OCI-LY1 (cell line): ENCODE measurements at regions not wholly inside any gene's neighbourhood (a gene's known extent, or its start where the extent isn't known, plus 50 kb on each side); places are given as distances from the start of the nearest gene placed in this dataset.

Source experiments
- H2AFZ ChIP-seq: fragments of 200-600 bp; sonication (generic), shearing (Covaris generic); 2 replicates; pipeline ENCODE4 v1.6.0; 2014; ENCODE audit warnings: antibody characterized with exemption, mild to moderate bottlenecking, low read length
- H3F3A ChIP-seq: fragments of 200-600 bp; sonication (generic), shearing (Covaris generic); 2 replicates; pipeline ENCODE4 v1.6.0; 2014; ENCODE audit warnings: mild to moderate bottlenecking, antibody characterized with exemption, low read length, moderate library complexity; ENCODE audit not compliant: insufficient read depth
- H3K27ac ChIP-seq: fragments of 200-600 bp; sonication (generic); 2 replicates; pipeline ENCODE4 v1.5.1; 2014; ENCODE audit warnings: low read length, mixed run types, mild to moderate bottlenecking, low read depth; ENCODE audit not compliant: poor library complexity, severe bottlenecking
- H3K27me3 ChIP-seq: fragments of 200-600 bp; sonication (generic); 2 replicates; pipeline ENCODE4 v1.6.0; 2014; ENCODE audit warnings: antibody characterized with exemption, mild to moderate bottlenecking, low read length, moderate library complexity; ENCODE audit not compliant: insufficient read depth
- H3K36me3 ChIP-seq: fragments of 200-600 bp; sonication (generic); 2 replicates; pipeline ENCODE4 v1.6.1; 2014; ENCODE audit warnings: mild to moderate bottlenecking, antibody characterized with exemption, low read length, moderate library complexity, mixed read lengths; ENCODE audit not compliant: insufficient read depth
- H3K4me1 ChIP-seq: fragments of 200-600 bp; sonication (generic); 2 replicates; pipeline ENCODE4 v1.5.1; 2014; ENCODE audit warnings: mild to moderate bottlenecking, low read length, moderate library complexity; ENCODE audit not compliant: insufficient read depth, severe bottlenecking
- H3K4me2 ChIP-seq: fragments of 200-600 bp; sonication (generic), shearing (Covaris generic); 2 replicates; pipeline ENCODE4 v1.6.1; 2014; ENCODE audit warnings: low read length
- H3K4me3 ChIP-seq: fragments of 200-600 bp; sonication (generic); 2 replicates; pipeline ENCODE4 v1.5.1; 2014; ENCODE audit warnings: low read length, low read depth, mild to moderate bottlenecking, mixed read lengths; ENCODE audit not compliant: poor library complexity, severe bottlenecking
- H3K79me2 ChIP-seq: fragments of 200-600 bp; shearing (Covaris generic); 2 replicates; pipeline ENCODE4 v1.6.1; 2016; ENCODE audit warnings: mixed run types, low read length, mixed read lengths; ENCODE audit not compliant: insufficient read depth
- H3K9ac ChIP-seq: fragments of 200-600 bp; sonication (generic), shearing (Covaris generic); 2 replicates; pipeline ENCODE4 v1.6.1; 2014; ENCODE audit warnings: mild to moderate bottlenecking, low read length, mixed read lengths
- H3K9me2 ChIP-seq: fragments of 200-600 bp; sonication (generic), shearing (Covaris generic); 2 replicates; pipeline ENCODE4 v1.6.1; 2014; ENCODE audit warnings: low read depth, mild to moderate bottlenecking, low read length, mixed read lengths
- H3K9me3 ChIP-seq: fragments of 200-600 bp; shearing (Covaris generic); 2 replicates; pipeline ENCODE4 v1.6.1; 2014; ENCODE audit warnings: low read length, mixed read lengths
- H4K20me1 ChIP-seq: fragments of 200-600 bp; sonication (generic), shearing (Covaris generic); 2 replicates; pipeline ENCODE4 v1.6.0; 2016; ENCODE audit warnings: mild to moderate bottlenecking, low read length; ENCODE audit not compliant: insufficient read depth
- EZH2 ChIP-seq: fragments of 200-600 bp; sonication (generic), shearing (Covaris generic); IDR thresholded peaks from 2 replicates; pipeline ENCODE4 v1.8.0; 2017; ENCODE audit warnings: borderline replicate concordance, mixed run types, mild to moderate bottlenecking, antibody characterized with exemption, low read length, moderate library complexity, mixed read lengths
- TF ChIP-seq, protein P1 (sequence below): fragments of 200-600 bp; sonication (generic), shearing (Covaris generic); IDR thresholded peaks from 2 replicates; pipeline ENCODE4 v1.5.1; 2017; ENCODE audit warnings: mild to moderate bottlenecking, antibody characterized with exemption, low read length, moderate library complexity, mixed read lengths

DNA sequence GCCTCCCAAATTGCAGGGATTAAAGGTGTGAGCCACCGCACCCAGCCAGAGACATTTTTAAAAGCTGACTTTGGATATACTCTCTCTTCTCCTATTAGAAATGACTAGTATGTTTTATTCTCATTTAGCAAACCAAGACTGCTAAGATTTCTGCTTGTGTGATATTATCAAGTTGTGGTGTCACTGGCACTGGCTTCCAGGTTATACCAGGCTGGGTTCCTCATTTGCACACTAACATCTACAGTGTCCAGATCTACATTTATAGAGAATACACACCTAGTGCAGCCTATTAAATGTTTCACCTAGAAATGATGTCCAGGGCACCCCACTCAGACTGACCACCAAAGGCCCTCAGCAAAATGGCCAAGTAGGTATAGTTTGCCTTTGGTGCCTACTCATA lies 49.9 kb upstream of the FOXN2 start:
- no peaks in the 10 kb centered on the region for H3K4me1 ChIP-seq
- H3K9ac ChIP-seq: no peak overlapping the region
- H2AFZ ChIP-seq: no peak overlapping the region
- TF ChIP-seq EZH2: no peak
- TF ChIP-seq, protein P1, sequence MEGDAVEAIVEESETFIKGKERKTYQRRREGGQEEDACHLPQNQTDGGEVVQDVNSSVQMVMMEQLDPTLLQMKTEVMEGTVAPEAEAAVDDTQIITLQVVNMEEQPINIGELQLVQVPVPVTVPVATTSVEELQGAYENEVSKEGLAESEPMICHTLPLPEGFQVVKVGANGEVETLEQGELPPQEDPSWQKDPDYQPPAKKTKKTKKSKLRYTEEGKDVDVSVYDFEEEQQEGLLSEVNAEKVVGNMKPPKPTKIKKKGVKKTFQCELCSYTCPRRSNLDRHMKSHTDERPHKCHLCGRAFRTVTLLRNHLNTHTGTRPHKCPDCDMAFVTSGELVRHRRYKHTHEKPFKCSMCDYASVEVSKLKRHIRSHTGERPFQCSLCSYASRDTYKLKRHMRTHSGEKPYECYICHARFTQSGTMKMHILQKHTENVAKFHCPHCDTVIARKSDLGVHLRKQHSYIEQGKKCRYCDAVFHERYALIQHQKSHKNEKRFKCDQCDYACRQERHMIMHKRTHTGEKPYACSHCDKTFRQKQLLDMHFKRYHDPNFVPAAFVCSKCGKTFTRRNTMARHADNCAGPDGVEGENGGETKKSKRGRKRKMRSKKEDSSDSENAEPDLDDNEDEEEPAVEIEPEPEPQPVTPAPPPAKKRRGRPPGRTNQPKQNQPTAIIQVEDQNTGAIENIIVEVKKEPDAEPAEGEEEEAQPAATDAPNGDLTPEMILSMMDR: no peak
- H3K4me2 ChIP-seq: no peak overlapping the region
- H3K27me3 ChIP-seq: no peaks in the 10 kb centered on the region
- H3K9me2 ChIP-seq: no peaks in the 10 kb centered on the region
- H3K36me3 ChIP-seq: no peaks in the 10 kb centered on the region
- no peaks in the 10 kb centered on the region for H3K79me2 ChIP-seq
- no peaks in the 10 kb centered on the region for H3F3A ChIP-seq
- no peak overlapping the region for H3K27ac ChIP-seq
- H4K20me1 ChIP-seq: no peaks in the 10 kb centered on the region
- no peaks in the 10 kb centered on the region for H3K9me3 ChIP-seq
- no peak overlapping the region for H3K4me3 ChIP-seq
